ENCODE measurements at regions not wholly inside any gene's neighbourhood (a gene's known extent, or its start where the extent isn't known, plus 50 kb on each side); places are given as distances from the start of the nearest gene placed in this dataset.

DNA sequence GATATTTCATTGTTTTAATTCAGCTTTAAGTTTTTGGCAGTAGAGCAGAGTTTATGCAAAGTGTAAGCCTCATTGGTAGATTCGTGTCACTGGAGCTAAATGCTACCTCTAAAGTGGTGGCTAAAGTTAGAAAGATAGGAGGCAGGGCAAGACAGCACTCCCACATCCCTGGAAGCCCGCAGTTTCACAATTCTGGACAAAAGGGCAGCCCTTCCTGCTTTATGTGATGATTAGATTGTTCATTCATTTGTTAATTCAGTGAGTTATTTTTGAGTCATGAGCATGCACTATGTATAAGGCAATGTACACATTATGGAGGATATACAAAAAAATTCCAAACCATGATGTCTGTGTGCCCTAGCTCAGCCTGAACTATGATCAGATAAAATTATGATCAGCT lies 52.1 kb upstream of the EIF3M start:
- peak; percentile 16 for DNase-seq (ENCODE audit: low read depth)

DNA sequence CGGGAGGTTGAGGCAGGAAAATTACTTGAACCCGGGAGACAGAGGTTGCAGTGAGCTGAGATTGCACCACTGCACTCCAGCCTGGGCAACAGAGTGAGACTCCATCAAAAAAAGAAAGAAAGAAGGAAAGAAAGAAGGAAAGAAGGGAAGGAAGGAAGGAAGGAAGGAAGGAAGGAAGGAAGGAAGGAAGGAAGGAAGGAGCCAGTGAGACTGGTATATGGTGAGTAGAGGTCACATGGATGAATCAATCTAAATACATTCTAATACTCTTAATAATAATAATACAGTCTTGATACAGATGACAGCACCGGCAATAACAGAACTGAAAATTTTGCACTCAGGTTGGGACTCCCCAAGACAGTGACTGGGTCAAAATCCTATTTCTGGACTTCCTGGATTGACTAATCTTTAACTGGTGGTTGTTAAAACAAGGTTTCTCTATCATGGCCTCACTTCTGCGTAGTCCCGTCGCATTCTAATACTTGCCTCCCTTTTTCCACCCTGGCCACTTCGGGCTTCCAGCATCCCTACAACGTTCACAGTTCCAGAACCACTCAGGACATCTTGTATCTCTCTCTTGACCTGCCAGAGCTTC lies 53.5 kb upstream of the EIF3M start:
- DNase-seq (ENCODE audit: low read depth): no peak

DNA sequence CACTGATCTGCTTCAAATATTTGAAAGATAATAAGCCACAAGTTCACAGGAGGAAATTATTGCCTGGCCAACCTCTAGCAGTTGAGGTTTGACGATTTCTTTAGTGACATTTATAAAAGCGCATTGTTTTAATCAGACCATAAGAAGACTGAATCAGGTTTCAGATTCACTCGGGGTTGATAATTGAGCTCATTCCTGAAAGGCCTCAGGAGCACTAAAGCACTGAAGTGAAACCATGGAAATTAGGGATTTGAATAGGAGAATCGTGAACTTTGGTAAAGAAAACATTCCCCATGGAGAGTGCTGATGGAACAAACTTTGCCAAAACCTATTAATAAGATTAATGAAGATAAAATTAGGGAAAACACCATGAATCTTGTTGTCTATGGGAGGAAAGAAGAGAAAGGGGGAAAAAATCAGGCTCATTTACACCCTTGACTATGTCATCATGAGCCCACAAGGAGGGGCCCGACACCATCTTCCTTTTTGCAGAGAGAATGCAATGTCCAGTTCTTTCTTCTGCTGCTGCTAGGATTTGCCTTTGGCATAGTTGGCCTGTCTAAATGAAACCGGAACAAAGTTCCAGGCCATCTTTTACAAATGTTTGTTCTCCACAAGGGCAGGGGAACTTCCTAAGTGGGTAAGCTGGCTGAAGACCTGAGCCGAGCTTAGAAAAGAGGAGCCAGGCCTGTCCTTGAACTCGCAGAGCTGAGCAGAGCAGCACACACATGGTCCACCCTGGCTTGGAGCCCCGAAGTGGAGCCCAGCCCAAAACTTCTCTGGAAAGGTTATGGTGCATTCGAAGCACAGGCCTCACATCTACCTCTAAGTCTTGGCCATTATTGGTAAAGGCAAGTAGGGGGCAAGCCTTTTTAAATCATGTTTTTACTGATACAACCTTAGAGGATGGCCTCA lies 56.1 kb upstream of the EIF3M start:
- no peak for DNase-seq (ENCODE audit: low read depth)

DNA sequence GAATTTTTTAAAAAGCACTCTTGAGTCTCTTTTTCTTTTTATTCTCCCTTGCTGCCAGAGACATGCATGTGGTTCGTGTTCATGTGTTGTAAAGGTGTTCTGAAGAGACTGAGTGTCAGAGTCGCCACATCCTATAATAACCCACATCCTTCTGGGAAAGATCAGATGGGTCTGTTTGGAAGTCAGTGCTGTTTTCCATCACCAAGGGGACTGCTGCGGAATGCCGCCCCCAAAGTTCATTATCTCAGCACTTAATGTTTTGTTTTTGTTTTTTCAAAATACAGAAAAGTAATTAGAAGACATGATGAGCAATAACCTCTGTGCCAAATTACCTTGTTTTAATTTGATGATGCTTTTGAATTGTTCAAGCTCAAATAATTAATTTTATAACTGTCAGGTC lies 56.9 kb upstream of the EIF3M start:
- DNase-seq (ENCODE audit: low read depth): no peak

DNA sequence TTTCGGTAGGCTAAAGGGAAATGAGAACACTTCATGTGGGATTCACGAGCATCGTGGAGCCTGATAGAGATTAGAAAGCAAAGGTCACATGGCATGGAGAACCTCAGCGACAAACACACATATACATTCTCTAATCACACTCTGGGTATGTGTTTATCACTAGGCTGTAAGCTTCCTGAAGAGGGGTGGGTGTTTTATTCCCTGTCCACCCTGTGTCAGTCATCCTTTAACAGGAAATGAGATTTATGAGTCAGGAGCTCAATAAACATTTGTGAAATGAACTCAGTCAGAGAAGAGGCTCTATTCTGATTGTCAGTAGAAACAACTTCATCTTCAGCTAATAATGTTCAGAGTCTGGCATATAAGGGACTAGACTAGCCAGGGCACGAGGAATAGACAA lies 71.7 kb upstream of the EIF3M start:
- peak; percentile 15 for DNase-seq (ENCODE audit: low read depth)

DNA sequence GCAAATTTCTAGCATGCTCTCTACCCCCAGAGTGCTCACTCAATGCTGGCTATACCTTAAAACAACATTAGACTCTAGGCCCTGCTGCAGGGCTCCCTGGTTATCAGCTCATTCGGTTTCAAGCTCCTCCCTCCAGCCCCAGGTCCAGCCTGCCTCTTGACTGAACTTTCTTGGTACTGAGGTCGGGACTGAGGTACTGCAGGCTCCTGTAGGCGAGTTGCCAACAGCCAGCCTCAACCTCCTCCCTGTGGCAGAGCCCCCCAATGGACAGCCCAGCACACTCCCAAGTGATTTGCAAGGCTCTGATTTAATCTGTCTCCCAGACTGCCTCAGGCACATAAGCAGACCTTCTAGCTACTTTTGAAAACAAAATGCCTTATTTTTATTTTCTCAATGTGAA lies 73.6 kb upstream of the EIF3M start:
- no peak for DNase-seq (ENCODE audit: low read depth)

DNA sequence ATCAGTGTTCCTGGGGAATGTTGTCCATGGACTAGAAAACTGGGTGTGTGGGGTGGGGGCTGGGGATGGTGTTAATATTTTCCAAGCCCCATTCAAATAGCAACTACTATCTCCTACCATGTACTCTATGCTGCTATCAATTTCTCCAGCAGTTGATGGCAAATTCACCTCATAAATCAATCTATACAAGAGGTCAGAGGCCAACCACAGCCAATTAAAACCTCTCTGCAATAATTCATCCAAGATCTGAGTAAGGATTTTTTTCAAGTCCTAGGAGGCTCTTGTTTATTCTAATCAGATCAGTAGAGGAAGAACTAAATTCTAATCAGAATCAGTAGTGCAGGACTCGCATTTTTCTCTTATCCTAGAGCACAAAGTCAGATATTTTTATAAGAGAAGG lies 73.4 kb upstream of the WT1 start:
- DNase-seq (ENCODE audit: low read depth): no peak

DNA sequence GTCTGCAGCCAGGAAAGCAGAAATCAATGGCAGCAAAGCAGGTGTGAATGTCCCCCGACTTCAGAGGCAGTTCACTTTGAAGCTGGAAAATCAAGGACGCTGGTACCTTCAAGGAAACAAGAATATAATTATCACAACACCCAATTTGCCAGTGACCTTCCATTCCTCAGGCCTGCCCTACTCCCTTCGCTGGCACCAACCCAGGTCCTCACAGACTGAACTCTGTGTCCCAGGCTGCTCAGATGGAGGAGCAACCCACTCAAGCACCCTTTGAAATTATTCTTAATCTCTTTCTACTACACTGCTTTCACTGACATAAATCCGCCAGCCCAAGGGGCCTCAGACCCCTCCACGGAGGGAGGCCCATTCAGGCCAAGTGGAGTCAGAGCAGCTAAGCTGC lies 64.7 kb upstream of the WT1 start:
- DNase-seq (ENCODE audit: low read depth): no peak

DNA sequence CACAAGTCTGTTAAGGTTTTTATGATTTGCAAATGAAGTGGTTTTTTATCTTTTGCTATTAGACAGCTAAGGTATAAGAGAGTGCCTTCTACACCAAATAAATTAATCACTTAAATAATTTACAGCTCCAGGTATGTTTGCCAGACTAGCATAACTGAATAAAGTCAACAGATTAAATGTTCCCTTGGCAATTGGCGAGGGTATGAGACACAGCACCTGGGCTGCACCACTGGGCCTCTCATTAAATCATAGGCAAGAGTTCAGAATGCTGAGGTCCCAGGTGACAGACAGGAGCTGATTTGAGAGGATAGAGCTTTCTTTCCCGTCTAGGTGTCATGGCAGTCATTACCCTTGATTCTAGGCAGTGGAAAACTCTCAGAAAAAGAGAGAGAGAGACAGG lies 62.6 kb upstream of the WT1 start:
- no peak for DNase-seq (ENCODE audit: low read depth)

DNA sequence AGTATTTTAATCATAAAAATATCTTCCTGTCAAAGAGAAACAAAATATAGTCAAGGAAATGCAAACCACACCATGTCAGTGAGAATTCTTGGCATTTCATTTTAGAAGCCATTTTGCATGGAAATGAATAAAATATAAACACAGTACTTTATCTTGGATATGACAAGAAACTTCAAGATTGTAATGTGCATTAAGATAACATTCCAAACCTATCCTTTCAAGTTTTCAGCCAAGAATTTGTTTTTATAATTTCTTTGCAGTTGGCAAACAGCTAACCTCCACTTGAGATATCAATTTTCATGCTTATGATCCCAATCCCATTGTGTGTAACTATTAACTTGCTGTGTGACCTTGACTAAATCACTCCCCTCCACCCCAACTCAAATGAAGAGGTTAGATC lies 59.3 kb upstream of the WT1 start:
- no peak for DNase-seq (ENCODE audit: low read depth)

DNA sequence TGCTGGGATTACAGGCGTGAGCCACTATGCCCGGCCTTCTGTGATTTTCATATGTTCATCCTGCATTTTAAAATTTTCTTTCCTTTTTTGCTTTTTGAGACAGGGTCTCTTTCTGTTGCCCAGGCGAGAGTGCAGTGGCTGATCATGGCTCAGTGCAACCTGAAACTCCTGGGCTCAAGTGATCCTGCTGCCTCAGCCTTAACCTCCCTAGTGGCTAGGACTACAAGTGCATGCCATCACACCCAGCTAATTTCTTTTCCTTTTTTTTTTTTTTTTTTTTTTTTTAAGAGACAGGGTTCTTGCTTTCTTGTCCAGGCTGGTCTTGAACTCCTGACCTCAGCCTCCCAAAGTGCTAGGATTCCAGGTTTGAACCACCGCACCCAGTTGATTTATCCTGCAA lies 54.1 kb upstream of the WT1 start:
- no peak for DNase-seq (ENCODE audit: low read depth)

DNA sequence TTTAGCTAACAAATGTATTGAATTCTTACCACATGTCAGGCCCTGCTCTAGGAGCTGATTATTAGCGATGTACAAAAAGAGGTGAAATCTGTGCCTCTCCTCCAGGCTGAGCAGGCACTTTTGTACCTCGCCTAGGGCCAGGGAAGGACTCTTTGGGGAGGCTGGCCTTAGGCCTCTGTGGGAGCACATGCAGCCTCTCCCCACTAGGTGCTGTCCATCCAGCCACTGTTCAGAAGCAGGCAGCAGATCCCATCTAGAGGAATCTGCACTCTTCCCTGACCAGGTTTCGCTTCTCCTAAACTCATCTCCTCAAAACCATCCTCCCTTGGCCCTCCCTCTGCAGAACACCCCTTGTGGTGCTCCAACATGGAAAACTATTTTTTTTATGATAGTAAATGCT lies 51.9 kb upstream of the WT1 start:
- DNase-seq (ENCODE audit: low read depth): no peak

DNA sequence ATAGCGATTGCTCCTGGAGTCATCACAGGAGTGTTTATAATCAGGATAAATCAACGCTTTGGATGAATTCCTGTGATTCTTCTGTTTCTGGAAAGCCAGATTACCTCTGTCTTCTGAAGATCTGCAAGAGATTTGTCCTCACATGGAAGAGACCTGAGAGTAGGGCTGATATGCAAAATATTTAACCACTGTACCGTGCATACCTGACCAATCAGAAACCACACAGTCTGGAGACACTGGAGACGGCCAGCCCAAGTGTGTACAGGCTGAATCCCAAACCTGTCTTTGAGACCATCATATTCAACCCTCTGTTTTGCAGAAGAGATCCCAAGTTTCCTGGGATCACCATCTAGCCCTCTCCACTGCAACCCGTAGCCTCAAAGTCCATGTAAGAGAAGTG lies 50.4 kb upstream of the WT1 start:
- no peak for DNase-seq (ENCODE audit: low read depth)
